ENCODE measurements at regions not wholly inside any gene's neighbourhood (a gene's known extent, or its start where the extent isn't known, plus 50 kb on each side); places are given as distances from the start of the nearest gene placed in this dataset.

GRCh38 chr13:107222597-107222996, 654.7 kb upstream of the ARGLU1 start:
- Mint-ChIP-seq H3K27me3 (ENCODE audit: low read depth) (peaks cover 10% of the 10 kb centered on the region), H3K36me3 (no peaks in the 10 kb centered on the region), H3K4me3 (no peak overlapping the region), H3K4me1 (no peaks in the 10 kb centered on the region), H3K9me3 (no peaks in the 10 kb centered on the region), H3K27ac (no peak overlapping the region)
- DNase-seq (ENCODE audit: low spot score in 2 of 2, unreplicated experiment in 2 of 2), result no peak
- no peak for TF ChIP-seq CTCF (IDR thresholded peaks at IDR 0.05; ENCODE audit: unreplicated experiment)

- Mint-ChIP-seq H3K4me1 (peaks cover 4% of the 10 kb centered on the region), H3K9me3 (no peaks in the 10 kb centered on the region), H3K27ac (no peak overlapping the region), H3K36me3 (no peaks in the 10 kb centered on the region), H3K27me3 (ENCODE audit: low read depth) (peaks cover 11% of the 10 kb centered on the region), H3K4me3 (no peak overlapping the region)
- no peak for DNase-seq (ENCODE audit: low spot score in 2 of 2, unreplicated experiment in 2 of 2)
- TF ChIP-seq CTCF (IDR thresholded peaks at IDR 0.05; ENCODE audit: unreplicated experiment), result no peak
Observed at GRCh38 chr13:107220245-107220644, 652.3 kb upstream of the ARGLU1 start.

DNA sequence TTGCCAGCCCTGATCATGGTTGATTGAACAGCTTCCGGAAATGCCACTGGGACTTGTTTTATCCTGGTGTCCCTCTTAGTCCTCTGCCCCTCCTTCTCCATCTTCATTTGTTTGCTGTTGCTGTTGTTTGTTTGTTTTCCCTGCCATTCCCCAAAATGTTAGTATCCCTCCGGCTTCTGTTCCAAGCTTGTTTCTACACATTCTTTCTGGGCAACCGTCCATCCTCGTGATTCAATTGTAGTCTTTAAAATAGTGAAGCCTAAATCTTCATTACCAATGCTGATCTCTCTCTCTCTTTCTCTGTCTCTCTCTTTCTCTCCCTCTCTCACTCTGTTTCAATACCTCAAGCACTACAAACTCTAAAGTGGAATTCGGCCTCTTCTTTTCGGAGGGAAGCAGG, 649.3 kb upstream of the ARGLU1 start:
- H3K4me1 Mint-ChIP-seq, result peaks cover 6% of the 10 kb centered on the region
- no peak overlapping the region for H3K27ac Mint-ChIP-seq
- TF ChIP-seq CTCF (IDR thresholded peaks at IDR 0.05; ENCODE audit: unreplicated experiment), result no peak
- no peak overlapping the region for H3K4me3 Mint-ChIP-seq
- DNase-seq (ENCODE audit: low spot score in 2 of 2, unreplicated experiment in 2 of 2), result no peak
- peaks cover 31% of the 10 kb centered on the region for H3K27me3 Mint-ChIP-seq (ENCODE audit: low read depth)
- H3K36me3 Mint-ChIP-seq, result no peaks in the 10 kb centered on the region
- H3K9me3 Mint-ChIP-seq, result no peaks in the 10 kb centered on the region

DNA sequence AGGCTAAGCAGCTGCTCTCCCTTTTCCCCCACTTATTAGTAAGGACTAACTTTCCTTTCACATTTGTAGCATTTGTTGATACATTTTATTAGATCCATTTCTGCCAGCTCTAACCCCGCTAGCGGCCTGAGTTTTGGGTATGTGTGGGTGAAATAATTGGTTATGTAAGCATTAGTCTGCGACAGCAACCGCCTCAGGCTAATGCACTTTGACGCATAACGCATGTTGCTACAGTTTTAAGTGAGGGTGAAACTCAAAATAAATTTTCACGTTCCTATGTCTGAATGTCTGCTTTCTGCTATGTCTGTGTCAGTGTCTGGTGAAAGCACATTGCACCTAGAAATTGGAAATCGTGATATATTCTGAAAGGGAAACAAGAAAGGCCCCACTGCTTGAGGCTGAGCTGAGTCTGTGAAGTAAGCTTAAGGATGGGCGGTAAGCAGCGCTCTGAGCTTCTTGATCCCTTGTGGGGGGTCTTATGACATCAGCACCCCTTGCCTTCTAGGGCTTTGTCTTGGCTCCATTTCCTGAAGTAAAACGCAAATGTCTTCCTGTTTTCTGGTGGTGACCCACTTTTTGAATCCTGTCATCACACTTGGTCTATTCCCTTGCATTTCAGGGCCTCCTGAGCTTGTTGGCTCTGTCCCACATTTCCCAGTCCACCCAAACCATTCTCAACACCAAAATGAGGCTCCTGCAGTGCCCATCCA, 648.3 kb upstream of the ARGLU1 start:
- Mint-ChIP-seq H3K4me3 (no peak overlapping the region), H3K27ac (no peak overlapping the region), H3K9me3 (no peaks in the 10 kb centered on the region), H3K4me1 (peaks cover 6% of the 10 kb centered on the region), H3K36me3 (no peaks in the 10 kb centered on the region), H3K27me3 (ENCODE audit: low read depth) (peaks cover 32% of the 10 kb centered on the region)
- no peak for DNase-seq (ENCODE audit: low spot score in 2 of 2, unreplicated experiment in 2 of 2)
- no peak for TF ChIP-seq CTCF (IDR thresholded peaks at IDR 0.05; ENCODE audit: unreplicated experiment)

DNA sequence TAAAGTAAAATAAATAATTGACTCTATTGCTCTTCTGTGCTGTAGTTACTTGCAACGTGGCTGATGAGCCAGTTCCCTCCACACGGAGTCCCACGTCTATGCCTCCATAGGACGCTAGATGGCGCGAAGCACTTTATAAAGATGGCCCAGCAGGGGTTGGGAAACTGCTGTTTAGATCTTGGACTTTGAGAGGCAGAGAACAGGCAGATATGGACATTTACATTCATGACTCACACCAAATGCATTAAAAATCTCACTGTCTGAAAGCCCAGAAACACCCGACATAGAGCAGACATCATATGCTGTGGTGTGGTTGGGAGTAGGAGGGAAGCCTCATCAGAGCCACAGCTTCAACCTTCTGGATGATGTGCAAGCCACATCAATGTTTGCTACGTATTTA, 643.1 kb upstream of the ARGLU1 start:
- peak; percentile 79 for TF ChIP-seq CTCF (IDR thresholded peaks at IDR 0.05; ENCODE audit: unreplicated experiment)
- Mint-ChIP-seq H3K36me3 (no peaks in the 10 kb centered on the region), H3K4me1 (peaks cover 20% of the 10 kb centered on the region), H3K9me3 (no peaks in the 10 kb centered on the region), H3K27ac (no peak overlapping the region), H3K4me3 (peak overlapping the region; percentile 14), H3K27me3 (ENCODE audit: low read depth) (peaks cover 41% of the 10 kb centered on the region)
- DNase-seq (ENCODE audit: low spot score in 2 of 2, unreplicated experiment in 2 of 2), result peak; percentile 42 to 79

- DNase-seq (ENCODE audit: low spot score in 2 of 2, unreplicated experiment in 2 of 2), result no peak
- Mint-ChIP-seq H3K36me3 (no peaks in the 10 kb centered on the region), H3K27ac (no peak overlapping the region), H3K4me1 (peaks cover 18% of the 10 kb centered on the region), H3K4me3 (peak overlapping the region; percentile 14), H3K27me3 (ENCODE audit: low read depth) (peaks cover 43% of the 10 kb centered on the region), H3K9me3 (no peaks in the 10 kb centered on the region)
- no peak for TF ChIP-seq CTCF (IDR thresholded peaks at IDR 0.05; ENCODE audit: unreplicated experiment)
Observed at GRCh38 chr13:107210723-107211030, 642.7 kb upstream of the ARGLU1 start.
